IPS DF 19.7 (cell line): ENCODE measurements at regions not wholly inside any gene's neighbourhood (a gene's known extent, or its start where the extent isn't known, plus 50 kb on each side); places are given as distances from the start of the nearest gene placed in this dataset.

ENCODE experiments used
- DNase-seq: peaks from one replicate; pipeline ENCODE4 v3.0.0-alpha.2; 2013; ENCODE audit warnings: low read depth, low spot score

DNA sequence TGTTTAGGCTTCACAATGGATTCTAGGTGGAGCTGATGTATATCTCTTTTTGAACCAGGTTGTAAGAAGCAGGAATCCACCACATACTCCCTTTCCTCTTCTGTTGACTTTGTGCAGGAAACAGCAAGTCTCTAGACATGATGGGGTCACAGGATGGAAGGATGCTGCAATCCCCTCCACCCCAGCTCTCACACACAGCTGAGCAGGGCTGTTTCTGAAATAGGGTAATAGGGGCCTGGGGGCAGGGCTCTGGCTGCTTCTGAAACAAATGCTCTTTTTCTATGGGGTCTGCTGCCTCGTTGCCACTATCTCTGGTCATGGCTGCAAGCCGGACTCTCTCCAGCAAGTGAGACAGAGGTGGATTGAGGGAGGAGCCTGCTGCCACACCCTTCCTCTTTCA lies 148.9 kb downstream of the SOX11 start:
- DNase-seq = no peak

GRCh38 chr2:5842326-5842725 lies 150.1 kb downstream of the SOX11 start:
- no peak for DNase-seq

GRCh38 chr2:5845798-5846330 lies 153.7 kb downstream of the SOX11 start:
- DNase-seq = no peak

DNA sequence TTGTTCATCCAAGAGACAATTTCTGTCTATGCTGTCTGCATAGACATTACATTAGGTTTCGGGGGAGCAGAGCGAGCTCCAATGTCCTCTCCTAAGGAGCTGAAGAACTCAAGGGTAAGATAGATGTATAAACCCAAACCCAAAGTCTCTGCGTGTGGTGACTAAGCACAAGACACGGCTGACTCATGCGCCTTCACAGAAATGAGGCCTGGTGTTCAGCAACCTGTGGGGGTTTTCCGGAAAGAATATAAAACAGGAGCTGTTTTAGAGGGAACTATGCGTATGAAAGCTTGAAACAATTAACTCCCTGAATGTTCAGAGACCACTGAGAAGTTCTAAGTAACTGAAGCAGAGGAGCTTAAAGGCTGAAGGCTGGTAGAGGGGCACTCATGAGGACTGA lies 154.7 kb downstream of the SOX11 start:
- no peak for DNase-seq

DNA sequence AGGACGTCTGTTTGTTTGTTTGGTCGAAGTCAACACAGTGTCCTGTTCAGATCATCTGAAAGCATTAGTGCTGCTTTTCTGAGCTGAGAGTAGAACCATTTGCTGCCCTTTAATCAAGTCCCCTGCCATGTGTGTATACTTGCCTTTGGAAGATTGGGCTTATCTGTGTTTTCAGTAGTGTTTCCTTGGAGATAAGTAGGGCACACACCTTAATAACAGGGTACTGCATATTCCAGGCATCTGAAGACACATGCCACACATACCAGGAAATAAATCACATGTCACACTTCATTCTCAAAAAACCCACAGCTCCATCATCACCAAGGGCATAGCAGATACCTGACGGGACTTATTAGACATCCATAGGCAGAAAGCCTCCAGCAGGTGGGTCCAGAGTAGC lies 157.4 kb downstream of the SOX11 start:
- DNase-seq = no peak

DNA sequence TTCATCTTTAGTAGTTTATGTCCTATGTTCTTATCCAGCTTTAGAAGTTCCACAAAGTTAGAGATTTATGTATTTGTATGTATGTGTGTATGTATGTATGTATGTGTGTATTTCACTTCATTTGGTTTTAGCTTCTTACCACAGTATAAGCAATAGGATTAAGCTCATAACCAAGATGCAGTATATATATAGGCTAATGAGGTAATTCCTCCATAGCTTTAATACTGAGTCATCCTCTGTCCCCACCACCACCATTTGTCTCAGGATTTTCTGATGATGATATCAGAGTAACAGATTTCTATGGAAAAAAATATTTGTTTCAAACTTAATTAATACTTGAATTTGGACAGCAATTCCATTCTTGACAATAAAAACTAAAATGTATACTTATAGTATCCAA lies 159.2 kb downstream of the SOX11 start:
- DNase-seq = no peak

DNA sequence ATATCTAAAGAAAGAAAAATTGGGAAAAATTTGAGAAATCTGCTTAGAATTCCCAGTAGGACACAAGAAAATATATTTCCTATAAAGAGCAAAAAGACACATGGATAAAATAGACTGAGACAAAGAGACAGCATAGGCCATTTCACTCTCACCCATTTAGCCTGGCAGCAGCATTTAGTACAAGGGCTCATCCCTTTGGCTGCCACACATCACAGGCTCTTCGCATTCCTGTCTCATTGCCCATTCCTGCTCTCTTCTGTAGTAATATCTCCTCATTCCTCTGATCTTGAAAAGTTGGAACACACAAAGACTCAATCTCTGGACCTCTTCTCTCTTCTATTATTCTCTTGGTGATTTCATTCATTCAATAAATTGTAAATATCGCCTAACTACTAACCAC lies 162.6 kb downstream of the SOX11 start:
- no peak for DNase-seq

DNA sequence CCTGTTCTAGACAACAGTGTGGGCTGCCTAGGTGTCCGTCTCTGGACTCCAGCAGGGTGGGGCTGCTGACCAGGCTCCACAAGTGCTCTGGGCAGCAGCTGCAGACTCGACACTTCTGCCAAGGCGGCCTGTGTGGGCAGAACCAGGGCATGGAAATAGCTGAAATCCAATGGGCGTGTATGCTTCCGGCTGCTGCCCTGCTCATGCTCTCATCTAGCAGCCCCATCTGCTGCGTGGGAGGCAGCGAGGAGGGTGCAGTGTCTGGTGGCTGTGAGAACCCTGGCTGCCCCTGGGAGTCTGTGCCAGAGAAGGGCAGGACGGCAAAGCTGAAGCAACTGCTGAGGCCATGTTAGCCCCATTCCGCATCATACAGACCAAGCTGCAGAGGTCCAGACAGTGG lies 174.9 kb downstream of the SOX11 start:
- DNase-seq = no peak

DNA sequence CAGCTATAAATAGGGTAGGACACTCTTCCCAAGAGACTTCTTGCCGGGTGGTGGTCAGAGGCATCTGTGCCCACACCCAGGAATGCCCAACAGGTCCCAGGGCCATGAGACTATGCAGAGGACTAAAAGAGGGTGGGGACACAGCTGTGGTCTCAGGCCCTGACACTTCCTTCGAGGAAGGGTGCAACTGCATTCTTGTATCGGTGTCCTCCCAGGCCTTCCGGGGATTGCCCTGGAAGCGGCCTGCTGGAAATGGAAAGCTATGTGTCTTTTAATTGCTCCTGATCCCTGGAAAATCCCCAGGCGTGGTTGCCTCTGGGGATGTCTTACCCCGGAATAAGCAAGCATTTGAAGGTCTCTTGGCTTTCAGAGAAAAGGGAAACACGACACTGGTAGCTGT lies 176.7 kb downstream of the SOX11 start:
- no peak for DNase-seq

DNA sequence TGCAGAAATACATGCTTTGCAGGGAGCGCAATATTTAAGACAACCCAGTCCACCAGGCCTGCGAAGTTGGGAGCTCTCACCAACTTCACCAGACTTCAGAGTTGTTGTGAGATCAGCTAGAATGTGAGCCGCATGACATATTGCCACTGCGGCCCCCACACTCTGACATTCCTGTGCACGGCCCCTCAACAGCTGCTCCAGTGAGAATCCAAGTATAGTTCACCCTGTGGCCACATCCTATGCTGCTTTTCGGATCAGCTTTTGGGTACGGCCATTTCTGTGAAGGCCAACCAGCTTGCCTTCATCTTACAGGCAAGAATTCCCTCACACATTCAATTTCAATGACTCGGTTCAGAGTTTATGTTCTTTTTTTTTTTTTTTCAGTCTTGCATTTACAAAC lies 177.8 kb downstream of the SOX11 start:
- DNase-seq = no peak

GRCh38 chr2:5877360-5877759 lies 185.2 kb downstream of the SOX11 start:
- DNase-seq = no peak

- DNase-seq = no peak
These were observed 193.4 kb downstream of the SOX11 start for GRCh38 chr2:5885451-5886173.

DNA sequence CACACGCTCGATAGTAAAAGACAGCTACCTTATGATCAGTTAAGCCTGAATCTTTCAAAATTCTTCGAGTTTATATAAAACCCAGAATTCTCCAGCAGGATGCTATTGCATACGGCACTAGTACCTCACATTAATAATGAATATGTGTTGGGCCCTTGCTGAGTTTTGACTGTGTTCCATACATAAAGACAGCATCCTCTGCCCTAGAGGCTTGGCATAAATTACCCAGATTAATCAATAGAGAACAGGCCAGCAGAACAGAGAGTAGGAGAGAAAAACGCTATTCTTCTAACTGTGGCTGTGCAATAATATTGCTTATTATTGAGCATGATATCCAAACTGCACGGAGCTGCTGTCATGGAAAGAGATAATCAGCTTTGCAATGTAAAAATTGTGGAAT lies 194.3 kb downstream of the SOX11 start:
- DNase-seq = no peak

DNA sequence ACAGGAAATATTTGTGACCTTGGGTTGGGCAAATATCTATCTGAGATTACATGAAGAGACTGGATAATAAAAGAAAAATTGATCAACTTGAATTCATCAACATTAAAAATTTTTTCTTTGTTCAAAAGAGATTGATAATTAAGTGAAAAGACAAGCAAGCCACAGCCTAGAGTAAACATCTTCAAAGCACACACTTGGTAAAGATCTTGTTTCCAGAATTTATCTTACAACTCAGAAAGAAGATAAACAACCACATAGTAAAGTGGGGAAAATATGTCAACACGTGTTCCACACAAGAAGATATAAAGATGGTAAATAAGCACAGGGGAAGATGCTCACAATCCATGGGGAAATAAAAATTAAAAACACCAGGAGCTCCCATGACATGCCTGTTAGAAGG lies 195.9 kb downstream of the SOX11 start:
- DNase-seq = no peak

- no peak for DNase-seq
These were observed 197.3 kb downstream of the SOX11 start for GRCh38 chr2:5889519-5889918.

DNA sequence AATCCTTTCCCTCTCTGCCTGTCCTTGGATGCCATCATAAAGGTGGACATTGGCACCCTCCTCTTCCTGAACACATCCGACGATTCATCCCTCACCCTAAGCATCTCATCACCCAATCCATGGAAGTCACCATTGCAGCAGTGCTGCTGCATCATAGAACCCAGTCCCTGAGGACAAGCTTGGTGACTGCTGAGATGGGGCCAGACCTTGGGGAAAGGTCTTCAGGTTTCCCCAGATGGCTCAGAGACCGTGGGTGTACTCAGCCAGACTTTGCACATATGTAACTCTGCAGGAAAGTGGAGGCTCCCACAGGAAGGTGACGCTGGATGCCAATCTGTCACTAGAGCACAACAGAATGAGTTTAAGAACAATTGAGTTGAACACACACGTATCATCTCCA lies 202.2 kb downstream of the SOX11 start:
- no peak for DNase-seq

DNA sequence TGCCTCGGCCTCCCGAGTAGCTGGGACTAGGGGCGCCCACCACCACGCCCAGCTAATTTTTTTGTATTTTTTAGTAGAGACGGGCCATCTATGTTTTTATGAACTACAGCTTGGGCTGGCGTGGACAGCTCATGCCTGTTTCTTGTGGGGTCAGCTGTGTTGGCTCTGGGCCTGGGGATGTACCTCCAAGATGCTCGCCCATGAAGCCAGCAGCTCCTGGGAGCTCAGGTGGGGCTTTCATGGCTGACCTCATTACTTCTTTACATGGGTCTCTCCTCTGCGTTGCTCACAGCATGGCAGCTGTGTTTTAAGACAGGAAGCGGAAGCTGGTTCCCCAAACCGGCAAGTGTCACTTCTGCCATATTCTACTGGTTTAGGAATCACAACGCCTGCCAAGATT lies 203.1 kb downstream of the SOX11 start:
- no peak for DNase-seq

- no peak for DNase-seq
These were observed 205.1 kb downstream of the SOX11 start for GRCh38 chr2:5897249-5897648.

DNA sequence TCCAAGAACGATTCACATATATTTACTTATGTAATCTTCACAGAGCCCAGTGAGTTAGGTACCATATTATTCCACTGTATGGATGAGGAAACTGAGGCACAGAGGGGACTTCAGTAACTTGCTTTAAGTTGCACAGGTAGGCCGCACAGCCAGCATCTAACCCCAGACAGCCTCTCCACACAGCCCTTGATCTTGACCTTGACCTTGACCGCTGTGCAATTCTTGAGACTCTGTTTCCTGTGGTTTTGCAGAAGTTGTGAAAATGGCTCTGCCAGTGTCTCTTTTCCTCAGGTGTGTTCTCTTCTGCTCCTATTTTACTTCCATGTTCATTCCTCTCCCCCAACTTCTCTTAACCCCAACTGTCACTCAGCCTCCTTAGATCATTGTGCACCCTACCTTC lies 206.5 kb downstream of the SOX11 start:
- DNase-seq = no peak

GRCh38 chr2:5905661-5906060 lies 213.5 kb downstream of the SOX11 start:
- DNase-seq = no peak

DNA sequence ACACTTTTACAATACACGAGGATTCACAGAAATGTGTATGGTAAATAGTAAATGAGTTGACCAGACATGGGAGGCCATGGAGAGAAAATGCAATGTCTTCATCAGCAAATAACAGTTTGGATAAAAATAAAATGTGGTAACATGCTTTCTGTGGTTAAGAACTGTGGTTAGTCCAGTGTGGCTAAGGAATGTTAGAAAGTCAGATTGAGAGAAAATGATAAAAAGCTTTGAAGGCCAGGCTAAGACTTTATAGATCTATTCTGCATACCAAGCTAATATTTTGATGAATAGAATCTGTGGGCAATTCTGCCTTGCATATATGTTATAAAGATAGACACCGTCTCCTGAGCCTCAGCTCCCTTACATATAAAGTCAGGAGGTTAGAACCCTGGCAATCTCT lies 215.9 kb downstream of the SOX11 start:
- no peak for DNase-seq

- DNase-seq = no peak
These were observed 219.5 kb downstream of the SOX11 start for GRCh38 chr2:5911718-5912117.

GRCh38 chr2:5913711-5914395 lies 221.7 kb downstream of the SOX11 start:
- peak; percentile 45 for DNase-seq
